Activated T-cell treated with anti-CD3 and anti-CD28 coated beads, Interleukin-2, amount 50 U/mL, for 4 hours (primary cell): ENCODE measurements at regions not wholly inside any gene's neighbourhood (a gene's known extent, or its start where the extent isn't known, plus 50 kb on each side); places are given as distances from the start of the nearest gene placed in this dataset.
"Not testable (repeated sequence)": the region's sequence is repeated elsewhere in the genome, so short reads cannot be mapped to it uniquely, and the experiment has no call there.

Source experiments
- ATAC-seq, 2 donors: fragments of 200-7000 bp; cut with Tn5 transposase; one replicate each; pipeline ENCODE4 v1.10.0; 2021
- DNase-seq: peaks from one replicate; pipeline ENCODE4 v3.0.0-alpha.2; 2020
- H3K27me3 Mint-ChIP-seq: one replicate; pipeline ENCODE4 v1.8.0; 2021; ENCODE audit warnings: low read depth, mixed read lengths
- H3K36me3 Mint-ChIP-seq: one replicate; pipeline ENCODE4 v1.8.0; 2022; ENCODE audit warnings: mixed read lengths; ENCODE audit not compliant: insufficient read depth
- H3K4me1 Mint-ChIP-seq: one replicate; pipeline ENCODE4 v1.8.0; 2021; ENCODE audit warnings: low read depth, mixed read lengths
- H3K4me3 Mint-ChIP-seq: one replicate; pipeline ENCODE4 v1.8.0; 2021; ENCODE audit warnings: mild to moderate bottlenecking, moderate library complexity, mixed read lengths
- H3K9me3 Mint-ChIP-seq: one replicate; pipeline ENCODE4 v1.8.0; 2021; ENCODE audit warnings: mixed read lengths

GRCh38 chr13:104936304-104936703 is 1599.2 kb downstream of the EFNB2 start:
- Mint-ChIP-seq H3K27me3 (no peaks in the 10 kb centered on the region), H3K4me1 (no peaks in the 10 kb centered on the region), H3K4me3 (no peak overlapping the region), H3K36me3 (no peaks in the 10 kb centered on the region), H3K9me3 (no peaks in the 10 kb centered on the region)
- no peak for ATAC-seq
- no peak for DNase-seq

GRCh38 chr13:104920513-104920912 is 1614.9 kb downstream of the EFNB2 start:
- H3K9me3 Mint-ChIP-seq, ATAC-seq, H3K4me3 Mint-ChIP-seq, H3K27me3 Mint-ChIP-seq, DNase-seq, H3K4me1 Mint-ChIP-seq, H3K36me3 Mint-ChIP-seq: not testable (repeated sequence)

- Mint-ChIP-seq H3K4me1 (no peaks in the 10 kb centered on the region), H3K36me3 (no peaks in the 10 kb centered on the region), H3K4me3 (no peak overlapping the region), H3K9me3 (peaks cover 4% of the 10 kb centered on the region), H3K27me3 (no peaks in the 10 kb centered on the region)
- DNase-seq: no peak
- ATAC-seq: no peak
These were observed 1615.4 kb downstream of the EFNB2 start for GRCh38 chr13:104920091-104920490.

GRCh38 chr13:104900191-104900817 is 1635.2 kb downstream of the EFNB2 start:
- Mint-ChIP-seq H3K4me3 (no peak overlapping the region), H3K27me3 (no peaks in the 10 kb centered on the region), H3K9me3 (no peaks in the 10 kb centered on the region), H3K4me1 (no peaks in the 10 kb centered on the region), H3K36me3 (no peaks in the 10 kb centered on the region)
- ATAC-seq (no peak), DNase-seq (no peak)

DNA sequence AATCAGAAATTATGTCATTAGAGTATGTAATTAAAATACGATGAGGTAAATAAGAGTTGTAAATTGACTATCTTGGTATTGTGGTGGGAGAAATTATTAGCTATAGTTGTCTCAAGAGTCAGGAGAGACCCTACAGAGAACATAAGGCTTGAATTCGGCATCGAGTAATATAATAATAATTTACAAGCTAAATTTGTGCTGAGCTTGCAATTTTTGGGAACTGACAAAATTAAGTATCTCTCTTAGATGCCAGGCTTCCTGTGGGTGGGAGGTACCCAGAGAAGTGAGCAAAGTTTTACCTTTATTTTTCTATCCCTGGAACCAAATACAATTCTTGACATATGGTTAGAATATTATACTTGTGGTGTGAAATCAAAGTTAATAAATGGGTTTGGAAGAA is 1637.0 kb downstream of the EFNB2 start:
- ATAC-seq (no peak), DNase-seq (no peak)
- no peaks in the 10 kb centered on the region for H3K27me3 Mint-ChIP-seq
- H3K4me3 Mint-ChIP-seq: no peak overlapping the region
- H3K36me3 Mint-ChIP-seq: no peaks in the 10 kb centered on the region
- no peaks in the 10 kb centered on the region for H3K9me3 Mint-ChIP-seq
- no peaks in the 10 kb centered on the region for H3K4me1 Mint-ChIP-seq

- ATAC-seq: no peak
- no peak overlapping the region for H3K4me3 Mint-ChIP-seq
These were observed 1639.9 kb downstream of the EFNB2 start for GRCh38 chr13:104895521-104895920.

DNA sequence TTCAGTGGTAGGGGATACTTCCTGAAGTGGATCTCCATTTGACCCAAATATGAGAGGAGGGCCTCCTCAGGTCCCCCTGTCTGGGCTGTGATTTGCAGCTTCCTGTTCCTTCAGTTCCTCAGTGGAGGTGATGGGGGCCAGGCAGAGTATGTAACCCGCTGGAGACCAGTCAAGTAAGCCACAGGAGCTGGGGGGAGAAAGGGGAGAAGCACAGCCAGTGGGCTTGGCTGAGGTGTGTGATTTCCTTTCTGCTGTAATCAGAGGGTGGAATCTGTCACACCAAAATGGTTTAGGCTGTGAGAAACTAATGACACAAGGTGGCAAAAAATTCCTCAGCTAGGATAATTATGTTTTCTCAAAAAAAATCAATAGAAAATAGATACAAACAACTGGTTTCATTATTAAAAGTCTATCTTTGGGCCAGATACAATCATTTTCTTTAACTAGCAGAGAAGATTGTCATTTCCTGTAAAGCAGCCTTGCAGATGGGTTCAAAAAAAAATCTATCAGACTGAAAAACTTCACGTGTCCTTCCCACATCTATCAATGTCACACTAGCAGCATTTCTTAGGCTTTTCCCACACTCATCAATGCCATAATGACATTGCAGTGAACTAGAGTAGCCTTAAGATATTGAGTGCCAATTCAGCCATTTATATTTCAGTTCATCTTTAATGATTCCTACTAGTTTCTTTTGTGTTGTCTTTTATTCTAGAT is 1660.3 kb downstream of the EFNB2 start:
- Mint-ChIP-seq H3K4me3 (no peak overlapping the region), H3K27me3 (no peaks in the 10 kb centered on the region), H3K36me3 (no peaks in the 10 kb centered on the region), H3K9me3 (peaks cover 1% of the 10 kb centered on the region), H3K4me1 (peaks cover 3% of the 10 kb centered on the region)
- DNase-seq (no peak), ATAC-seq (peak; percentile 21 to 30)

More at GRCh38 chr13:104895521-104895920, 1639.9 kb downstream of the EFNB2 start:
- no peak for DNase-seq
- H3K27me3 Mint-ChIP-seq: no peaks in the 10 kb centered on the region
- H3K4me1 Mint-ChIP-seq: no peaks in the 10 kb centered on the region
- H3K9me3 Mint-ChIP-seq: no peaks in the 10 kb centered on the region
- H3K36me3 Mint-ChIP-seq: no peaks in the 10 kb centered on the region

DNA sequence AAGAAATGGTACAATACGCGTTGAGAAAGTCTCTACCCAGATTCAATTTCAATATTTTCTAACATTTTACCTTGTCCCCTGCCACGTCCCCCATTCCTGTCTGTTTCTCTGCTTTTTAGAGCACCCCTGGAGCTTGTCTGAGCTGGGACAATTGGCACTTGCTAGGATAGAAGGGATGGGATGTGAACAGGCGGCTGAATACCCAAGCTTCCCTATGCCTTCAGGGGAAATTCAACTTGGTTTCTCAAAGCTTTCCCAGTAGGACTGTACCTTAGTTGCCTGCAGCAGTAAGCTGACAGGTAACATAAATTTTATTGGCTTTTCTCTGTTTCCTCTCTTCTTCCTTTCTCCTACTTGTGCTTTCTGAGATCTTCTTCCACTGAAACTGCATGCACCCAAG is 1663.3 kb downstream of the EFNB2 start:
- Mint-ChIP-seq H3K4me3 (no peak overlapping the region), H3K27me3 (no peaks in the 10 kb centered on the region), H3K9me3 (peaks cover 9% of the 10 kb centered on the region), H3K4me1 (peaks cover 3% of the 10 kb centered on the region), H3K36me3 (no peaks in the 10 kb centered on the region)
- no peak for DNase-seq
- ATAC-seq: no peak

DNA sequence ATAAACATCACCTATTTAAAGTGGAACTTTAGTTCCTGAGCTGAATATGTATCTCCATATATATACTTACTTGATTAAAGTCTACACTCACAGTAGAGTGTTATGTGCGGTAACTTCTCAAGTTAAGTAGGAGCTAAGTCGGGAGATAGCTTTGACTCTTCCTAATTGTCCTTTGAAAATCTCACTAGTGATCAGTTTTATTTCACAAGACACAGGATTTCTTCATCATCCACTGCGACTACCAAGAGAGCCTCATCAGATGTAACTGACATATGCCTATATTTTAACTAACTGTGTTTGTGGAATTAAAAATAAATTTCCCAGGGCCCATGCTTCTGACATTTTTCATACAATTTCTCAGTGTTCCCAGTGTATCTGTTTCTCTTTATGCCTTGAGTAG is 1664.0 kb downstream of the EFNB2 start:
- ATAC-seq (no peak), DNase-seq (no peak)
- Mint-ChIP-seq H3K4me3 (no peak overlapping the region), H3K9me3 (peaks cover 9% of the 10 kb centered on the region), H3K36me3 (no peaks in the 10 kb centered on the region), H3K27me3 (no peaks in the 10 kb centered on the region), H3K4me1 (peaks cover 3% of the 10 kb centered on the region)

- Mint-ChIP-seq H3K4me1 (no peaks in the 10 kb centered on the region), H3K27me3 (no peaks in the 10 kb centered on the region), H3K4me3 (no peak overlapping the region), H3K36me3 (no peaks in the 10 kb centered on the region), H3K9me3 (peaks cover 9% of the 10 kb centered on the region)
- DNase-seq: no peak
- no peak for ATAC-seq
These were observed 1666.0 kb downstream of the EFNB2 start for GRCh38 chr13:104869501-104869900.

DNA sequence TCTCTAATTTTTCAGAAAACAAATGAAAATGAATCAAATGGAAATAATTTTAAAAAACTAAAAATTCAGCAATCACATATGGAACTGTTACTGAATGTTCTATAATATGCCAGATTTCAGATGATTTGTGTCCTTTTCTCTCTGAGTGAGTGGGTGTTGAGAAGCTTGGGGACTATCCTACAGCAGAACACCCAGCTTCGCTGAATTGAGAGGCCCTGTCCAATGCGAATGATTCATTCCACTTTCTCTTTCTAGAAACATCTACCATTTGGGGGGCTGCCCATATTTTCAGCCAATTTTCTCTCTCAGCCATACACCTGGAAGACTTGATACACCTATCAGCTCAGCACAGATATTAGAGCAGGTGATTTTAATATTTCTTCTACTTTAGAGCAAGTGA is 1666.7 kb downstream of the EFNB2 start:
- DNase-seq (no peak), ATAC-seq (no peak)
- Mint-ChIP-seq H3K4me3 (no peak overlapping the region), H3K4me1 (no peaks in the 10 kb centered on the region), H3K27me3 (no peaks in the 10 kb centered on the region), H3K36me3 (no peaks in the 10 kb centered on the region), H3K9me3 (peaks cover 9% of the 10 kb centered on the region)

DNA sequence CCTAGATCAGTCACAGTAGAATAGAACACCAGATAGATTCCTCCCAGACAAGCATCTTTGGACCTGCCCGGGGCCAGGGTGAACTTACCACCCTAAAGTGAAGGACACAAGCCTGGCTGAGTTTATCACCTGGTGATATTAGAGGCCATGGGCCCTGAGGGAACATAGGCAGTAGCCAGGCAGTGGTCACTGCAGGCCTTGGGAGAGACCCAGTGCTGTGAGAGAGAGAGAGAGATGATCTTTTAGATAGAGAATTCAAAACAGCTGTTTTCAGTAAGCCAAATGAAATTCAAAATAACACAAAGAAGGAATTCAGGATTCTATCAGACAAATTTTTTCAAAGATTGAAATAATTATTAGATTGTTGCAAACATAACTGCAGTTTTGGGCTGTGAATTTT is 1679.9 kb downstream of the EFNB2 start:
- Mint-ChIP-seq H3K4me1 (no peaks in the 10 kb centered on the region), H3K27me3 (no peaks in the 10 kb centered on the region), H3K4me3 (no peak overlapping the region), H3K36me3 (no peaks in the 10 kb centered on the region), H3K9me3 (peaks cover 4% of the 10 kb centered on the region)
- no peak for ATAC-seq
- no peak for DNase-seq

DNA sequence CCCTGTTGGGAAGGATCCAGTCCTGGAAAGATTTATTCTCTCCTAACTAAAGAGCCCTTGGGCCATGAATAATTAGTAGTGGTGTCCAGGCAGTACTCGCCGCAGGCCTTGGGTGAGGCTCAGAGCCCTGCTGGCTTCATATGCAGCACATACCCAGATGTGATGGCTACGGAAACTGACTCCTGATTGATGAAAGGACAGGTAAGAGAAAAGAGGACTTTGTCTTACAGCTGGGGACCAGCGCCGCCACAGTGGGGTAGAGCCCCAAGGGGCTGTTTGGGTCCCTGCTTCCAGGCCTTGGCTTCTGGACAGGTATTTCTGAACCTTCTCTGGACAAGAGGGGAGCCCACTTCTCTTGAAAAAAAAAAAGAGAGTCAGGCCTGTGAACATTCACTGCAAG is 1680.8 kb downstream of the EFNB2 start:
- Mint-ChIP-seq H3K4me3 (no peak overlapping the region), H3K4me1 (no peaks in the 10 kb centered on the region), H3K27me3 (no peaks in the 10 kb centered on the region), H3K9me3 (peaks cover 4% of the 10 kb centered on the region), H3K36me3 (no peaks in the 10 kb centered on the region)
- DNase-seq (no peak), ATAC-seq (no peak)

GRCh38 chr13:104854007-104854406 is 1681.5 kb downstream of the EFNB2 start:
- Mint-ChIP-seq H3K27me3 (no peaks in the 10 kb centered on the region), H3K9me3 (peaks cover 4% of the 10 kb centered on the region), H3K4me3 (no peak overlapping the region), H3K4me1 (no peaks in the 10 kb centered on the region), H3K36me3 (no peaks in the 10 kb centered on the region)
- ATAC-seq (no peak), DNase-seq (no peak)

- no peaks in the 10 kb centered on the region for H3K9me3 Mint-ChIP-seq
- H3K36me3 Mint-ChIP-seq: no peaks in the 10 kb centered on the region
- DNase-seq (no peak), ATAC-seq (no peak)
- no peak overlapping the region for H3K4me3 Mint-ChIP-seq
- no peaks in the 10 kb centered on the region for H3K4me1 Mint-ChIP-seq
- H3K27me3 Mint-ChIP-seq: no peaks in the 10 kb centered on the region
These were observed 1687.5 kb downstream of the EFNB2 start for GRCh38 chr13:104847922-104848321.
